GM12878 (cell line): ENCODE measurements at regions not wholly inside any gene's neighbourhood (a gene's known extent, or its start where the extent isn't known, plus 50 kb on each side); places are given as distances from the start of the nearest gene placed in this dataset.

Experiments
- ATAC-seq: fragments of 200-7000 bp; cut with Tn5 transposase; 3 replicates; pipeline ENCODE4 v1.9.1; 2020; ENCODE audit warnings: mild to moderate bottlenecking, moderate library complexity
- BruUV-seq: library from RNA; stranded (reverse); fragments of 400-500 nt; replicated peaks from 2 replicates; lab custom pipeline; 2021; lab: Mats Ljungman, UMichigan
- CTCF ChIA-PET: fragments of 300-600 bp; sonication (Branson Sonifier 250); formaldehyde crosslinking; extraction: SDS; loops from one replicate; lab custom pipeline; 2021; ENCODE audit warnings: inconsistent platforms; lab: Yijun Ruan, JAX
- POLR2A ChIA-PET: fragments of 350-600 bp; formaldehyde crosslinking; extraction: SDS; loops from one replicate; lab custom pipeline; 2021; ENCODE audit warnings: inconsistent platforms; lab: Charles Lee
- RAD21 ChIA-PET: fragments of 300-600 bp; sonication (Branson Sonifier 250); formaldehyde crosslinking; loops from one replicate; lab custom pipeline; 2023; ENCODE audit warnings: antibody characterized with exemption; ENCODE audit not compliant: unreplicated experiment; lab: Charles Lee
- SMC1A ChIA-PET: fragments of 300-600 bp; sonication (Branson Sonifier 250); formaldehyde crosslinking; loops from one replicate; lab custom pipeline; 2023; ENCODE audit not compliant: unreplicated experiment, uncharacterized antibody; lab: Charles Lee
- DNase-seq: peaks from one replicate; pipeline ENCODE4 v3.0.0-alpha.2; 2011; ENCODE audit warnings: low read depth, low spot score
- FAIRE-seq: peaks from 3 replicates; lab custom pipeline; 2011; peaks lifted over from hg19 to GRCh38; lab: Jason Lieb, UNC
- H2AFZ ChIP-seq: 2 replicates; pipeline ENCODE4 v1.6.0; 2011; ENCODE audit warnings: low read depth, low read length, control low read depth; ENCODE audit not compliant: control insufficient read depth
- H3K27ac ChIP-seq: 2 replicates; pipeline ENCODE4 v1.5.1; 2011; ENCODE audit warnings: control low read depth; ENCODE audit not compliant: control insufficient read depth, insufficient read depth
- H3K27me3 ChIP-seq, 2 experiments: replicated peaks in 1 of 2; 2 replicates each; pipeline versions ENCODE4 v1.6.0 to v1.6.1; 2011; ENCODE audit warnings: low read length in 1 of 2; ENCODE audit not compliant: control insufficient read depth in 2 of 2, insufficient read depth in 2 of 2
- H3K36me3 ChIP-seq, 2 experiments: 2 replicates each; pipeline ENCODE4 v1.5.1; 2011; ENCODE audit warnings: low read length in 1 of 2; ENCODE audit not compliant: control insufficient read depth in 2 of 2, insufficient read depth in 2 of 2
- H3K4me1 ChIP-seq: 2 replicates; pipeline ENCODE4 v1.6.1; 2011; ENCODE audit warnings: mild to moderate bottlenecking, low read length, moderate library complexity, mixed read lengths; ENCODE audit not compliant: control insufficient read depth, insufficient read depth
- H3K4me2 ChIP-seq: 2 replicates; pipeline ENCODE4 v1.6.0; 2011; ENCODE audit warnings: control low read depth; ENCODE audit not compliant: control insufficient read depth, insufficient read depth
- H3K4me3 ChIP-seq: fragments of 200-600 bp; sonication (generic); 2 replicates; pipeline ENCODE4 v1.5.1; 2016
- H3K79me2 ChIP-seq: 2 replicates; pipeline ENCODE4 v1.6.0; 2011; ENCODE audit warnings: low read length; ENCODE audit not compliant: control insufficient read depth, insufficient read depth
- H3K9ac ChIP-seq: 2 replicates; pipeline ENCODE4 v1.8.0; 2011; ENCODE audit warnings: low read length, control low read depth, mixed read lengths; ENCODE audit not compliant: control insufficient read depth, insufficient read depth
- H3K9me3 ChIP-seq: replicated peaks from 3 replicates; pipeline ENCODE4 v1.5.1; 2011; ENCODE audit warnings: mild to moderate bottlenecking, low read length; ENCODE audit not compliant: control insufficient read depth, insufficient read depth
- H4K20me1 ChIP-seq: 2 replicates; pipeline ENCODE4 v1.6.0; 2011; ENCODE audit not compliant: control insufficient read depth, insufficient read depth
- ATF3 ChIP-seq: IDR thresholded peaks from 2 replicates; pipeline ENCODE4 v1.6.1; 2011; ENCODE audit warnings: low read depth, mild to moderate bottlenecking, low read length, moderate library complexity, borderline replicate concordance; ENCODE audit errors: extremely low read depth
- BACH1 ChIP-seq: fragments of 450-650 bp; IDR thresholded peaks from 2 replicates; pipeline ENCODE4 v1.6.1; 2017; ENCODE audit warnings: mild to moderate bottlenecking, borderline replicate concordance
- EP300 ChIP-seq, 2 experiments: fragments of 150-350 bp in 1 of 2; IDR thresholded peaks; 2 replicates each; pipeline ENCODE4 v1.6.1; 2011 to 2012; ENCODE audit warnings: low read depth in 2 of 2, low read length in 2 of 2, borderline replicate concordance in 1 of 2, improper control_type of control experiment in 1 of 2, inconsistent platforms in 1 of 2; ENCODE audit not compliant: control insufficient read depth in 1 of 2
- IKZF1 ChIP-seq: fragments of 450-650 bp; conservative IDR thresholded peaks from 2 replicates; pipeline ENCODE4 v1.6.1; 2017; ENCODE audit warnings: antibody characterized with exemption, mild to moderate bottlenecking
- IRF4 ChIP-seq: IDR thresholded peaks from 2 replicates; pipeline ENCODE4 v1.6.1; 2011; ENCODE audit warnings: low read depth, low read length
- NKRF ChIP-seq: fragments of 450-650 bp; conservative IDR thresholded peaks from 2 replicates; pipeline ENCODE4 v1.6.1; 2017; ENCODE audit warnings: mild to moderate bottlenecking, moderate library complexity
- NR2F1 ChIP-seq: fragments of 450-650 bp; conservative IDR thresholded peaks from 2 replicates; pipeline ENCODE4 v1.6.1; 2017; ENCODE audit warnings: mild to moderate bottlenecking
- PBX3 ChIP-seq: IDR thresholded peaks from 2 replicates; pipeline ENCODE4 v1.6.1; 2011; ENCODE audit warnings: mild to moderate bottlenecking, low read depth, low read length, moderate library complexity; ENCODE audit not compliant: insufficient replicate concordance
- SIN3A ChIP-seq: IDR thresholded peaks from 2 replicates; pipeline ENCODE4 v1.6.1; 2012; ENCODE audit warnings: low read depth, low read length, improper control_type of control experiment
- SMAD5 ChIP-seq: IDR thresholded peaks from 2 replicates; pipeline ENCODE4 v1.6.1; 2016; ENCODE audit warnings: antibody characterized with exemption, low read depth
- SUZ12 ChIP-seq: fragments of 200-600 bp; sonication (generic); IDR thresholded peaks from one replicate; pipeline ENCODE4 v1.6.1; 2018; ENCODE audit warnings: antibody characterized with exemption, mild to moderate bottlenecking; ENCODE audit not compliant: unreplicated experiment
- USF2 ChIP-seq: IDR thresholded peaks from 2 replicates; pipeline ENCODE4 v1.6.1; 2011; ENCODE audit warnings: low read depth, low read length, improper control_type of control experiment, borderline replicate concordance
- ZNF217 ChIP-seq: fragments of 450-650 bp; IDR thresholded peaks from 2 replicates; pipeline ENCODE4 v1.6.1; 2017; ENCODE audit warnings: antibody characterized with exemption, mild to moderate bottlenecking
- WGBS: methylation state at CpG from one replicate; pipeline ENCODE4 v1.1.6; 2016; ENCODE audit warnings: low lambda C conversion rate; ENCODE audit not compliant: insufficient replicate concordance, insufficient coverage; ENCODE audit errors: missing lambda C conversion rate; 5-methylcytosine and 5-hydroxymethylcytosine counted together
- in situ Hi-C: fragments of 300-500 bp; cut with MboI; formaldehyde crosslinking; loops from 9 replicates; pipeline ENCODE4 v1.14.3; 2018; ENCODE audit warnings: mixed read lengths
- intact Hi-C: fragments of 100-400 bp; cut with micrococcal nuclease; formaldehyde crosslinking; loops from one replicate; pipeline ENCODE4 v1.14.2; 2022; ENCODE audit not compliant: unreplicated experiment

- WGBS: 59% methylated on average over 5 of the region's 5 CpGs
- intact Hi-C loops: no loop called here
- CTCF ChIA-PET: no interaction called here
- Histone ChIP-seq H3K79me2 (no peaks in the 10 kb centered on the region), H3K9ac (no peak overlapping the region), H3K36me3 (no peaks in the 10 kb centered on the region), H3K9me3 (no peaks in the 10 kb centered on the region), H3K27me3 (no peaks in the 10 kb centered on the region), H3K4me2 (no peak overlapping the region), H3K4me1 (no peaks in the 10 kb centered on the region), H3K27ac (no peak overlapping the region), H4K20me1 (no peaks in the 10 kb centered on the region), H2AFZ (no peak overlapping the region), H3K4me3 (no peak overlapping the region)
- RAD21 ChIA-PET: no interaction called here
- BruUV-seq: no TSS peak
- TF ChIP-seq USF2: no peak
- no peak for TF ChIP-seq ATF3
- TF ChIP-seq SMAD5: no peak
- no peak for TF ChIP-seq PBX3
- FAIRE-seq (no peak), DNase-seq (no peak), ATAC-seq (no peak)
- in situ Hi-C loops: no loop called here
- SMC1A ChIA-PET: no interaction called here
- POLR2A ChIA-PET: no interaction called here
Observed at GRCh38 chr20:50429412-50429811, 80.8 kb upstream of the PTPN1 start.

GRCh38 chr20:50431066-50431450 lies 79.1 kb upstream of the PTPN1 start:
- intact Hi-C loops (no loop called here), in situ Hi-C loops (no loop called here)
- Histone ChIP-seq H3K27me3 (no peaks in the 10 kb centered on the region), H3K4me3 (no peak overlapping the region), H3K9ac (no peak overlapping the region), H4K20me1 (no peaks in the 10 kb centered on the region), H3K36me3 (no peaks in the 10 kb centered on the region), H3K79me2 (no peaks in the 10 kb centered on the region), H3K27ac (no peak overlapping the region), H2AFZ (no peak overlapping the region), H3K4me1 (no peaks in the 10 kb centered on the region), H3K9me3 (no peaks in the 10 kb centered on the region), H3K4me2 (no peak overlapping the region)
- no peak for DNase-seq
- no peak for TF ChIP-seq ZNF217
- no peak for TF ChIP-seq IKZF1
- TF ChIP-seq IRF4: no peak
- TF ChIP-seq NR2F1: no peak
- TF ChIP-seq EP300 (IDR thresholded peaks at IDR 0.05; ENCODE audit: borderline replicate concordance in 1 of 2, control insufficient read depth in 1 of 2, low read depth in 2 of 2, low read length in 2 of 2): no peak
- no peak for TF ChIP-seq SIN3A
- no peak for TF ChIP-seq NKRF
- no peak for TF ChIP-seq SUZ12
- TF ChIP-seq BACH1: no peak
- CTCF ChIA-PET: no interaction called here
- 68% methylated on average over 9 of the region's 9 CpGs for WGBS
- BruUV-seq: no TSS peak
- POLR2A ChIA-PET: no interaction called here
- no peak for ATAC-seq
- SMC1A ChIA-PET: no interaction called here
- no peak for FAIRE-seq
- RAD21 ChIA-PET: no interaction called here
